ENCODE measurements at regions not wholly inside any gene's neighbourhood (a gene's known extent, or its start where the extent isn't known, plus 50 kb on each side); places are given as distances from the start of the nearest gene placed in this dataset.

DNA sequence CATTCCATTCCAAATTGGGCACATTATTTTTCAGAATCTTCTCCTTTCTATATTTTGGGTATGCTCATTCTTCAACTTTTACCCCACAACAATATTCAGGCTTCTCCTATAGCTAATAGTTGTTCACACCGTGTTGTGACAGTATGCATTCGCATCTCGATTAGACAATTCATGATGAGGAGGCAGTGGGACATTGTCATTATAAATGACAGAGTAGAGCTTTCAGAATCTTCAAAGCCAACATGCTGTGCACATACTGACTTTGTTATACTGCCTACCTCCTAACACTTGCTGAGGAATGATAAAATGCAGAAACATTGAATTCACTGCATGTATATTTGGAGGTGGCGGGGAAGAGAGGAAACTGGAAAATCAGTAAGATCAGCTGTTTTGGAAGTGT, 714.2 kb downstream of the SUCLG1 start:
- Histone ChIP-seq H3K4me2 (ENCODE audit: low read depth, low read length, poor library complexity, severe bottlenecking) (no peak overlapping the region), H3K9me3 (ENCODE audit: insufficient read depth, low read depth, low read length) (no peaks in the 10 kb centered on the region; the same call in 1 of the 2 replicates), H3K4me1 (ENCODE audit: insufficient read depth, low read length, poor library complexity, severe bottlenecking) (no peaks in the 10 kb centered on the region), H3K27me3 (ENCODE audit: insufficient read depth, low read length, poor library complexity, severe bottlenecking) (no peaks in the 10 kb centered on the region), H3K4me3 (ENCODE audit: low read length, poor library complexity, severe bottlenecking) (no peak overlapping the region), H3K9me2 (replicated peaks; ENCODE audit: low read depth, low read length) (no peaks in the 10 kb centered on the region), H3K79me2 (ENCODE audit: insufficient read depth, low read length) (no peaks in the 10 kb centered on the region), H2AFZ (ENCODE audit: low read length) (no peak overlapping the region), H4K20me1 (ENCODE audit: insufficient read depth, low read length, poor library complexity, severe bottlenecking) (no peaks in the 10 kb centered on the region), H3K36me3 (ENCODE audit: insufficient read depth, low read length) (no peaks in the 10 kb centered on the region), H3F3A (ENCODE audit: low read depth) (no peaks in the 10 kb centered on the region), H3K9ac (ENCODE audit: low read depth, low read length, poor library complexity, severe bottlenecking) (no peak overlapping the region)
- no peak for TF ChIP-seq EZH2phosphoT487 (IDR thresholded peaks at IDR 0.05; ENCODE audit: borderline replicate concordance)
- TF ChIP-seq, protein P1, sequence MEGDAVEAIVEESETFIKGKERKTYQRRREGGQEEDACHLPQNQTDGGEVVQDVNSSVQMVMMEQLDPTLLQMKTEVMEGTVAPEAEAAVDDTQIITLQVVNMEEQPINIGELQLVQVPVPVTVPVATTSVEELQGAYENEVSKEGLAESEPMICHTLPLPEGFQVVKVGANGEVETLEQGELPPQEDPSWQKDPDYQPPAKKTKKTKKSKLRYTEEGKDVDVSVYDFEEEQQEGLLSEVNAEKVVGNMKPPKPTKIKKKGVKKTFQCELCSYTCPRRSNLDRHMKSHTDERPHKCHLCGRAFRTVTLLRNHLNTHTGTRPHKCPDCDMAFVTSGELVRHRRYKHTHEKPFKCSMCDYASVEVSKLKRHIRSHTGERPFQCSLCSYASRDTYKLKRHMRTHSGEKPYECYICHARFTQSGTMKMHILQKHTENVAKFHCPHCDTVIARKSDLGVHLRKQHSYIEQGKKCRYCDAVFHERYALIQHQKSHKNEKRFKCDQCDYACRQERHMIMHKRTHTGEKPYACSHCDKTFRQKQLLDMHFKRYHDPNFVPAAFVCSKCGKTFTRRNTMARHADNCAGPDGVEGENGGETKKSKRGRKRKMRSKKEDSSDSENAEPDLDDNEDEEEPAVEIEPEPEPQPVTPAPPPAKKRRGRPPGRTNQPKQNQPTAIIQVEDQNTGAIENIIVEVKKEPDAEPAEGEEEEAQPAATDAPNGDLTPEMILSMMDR (conservative IDR thresholded peaks at IDR 0.05; ENCODE audit: low read length), result no peak

DNA sequence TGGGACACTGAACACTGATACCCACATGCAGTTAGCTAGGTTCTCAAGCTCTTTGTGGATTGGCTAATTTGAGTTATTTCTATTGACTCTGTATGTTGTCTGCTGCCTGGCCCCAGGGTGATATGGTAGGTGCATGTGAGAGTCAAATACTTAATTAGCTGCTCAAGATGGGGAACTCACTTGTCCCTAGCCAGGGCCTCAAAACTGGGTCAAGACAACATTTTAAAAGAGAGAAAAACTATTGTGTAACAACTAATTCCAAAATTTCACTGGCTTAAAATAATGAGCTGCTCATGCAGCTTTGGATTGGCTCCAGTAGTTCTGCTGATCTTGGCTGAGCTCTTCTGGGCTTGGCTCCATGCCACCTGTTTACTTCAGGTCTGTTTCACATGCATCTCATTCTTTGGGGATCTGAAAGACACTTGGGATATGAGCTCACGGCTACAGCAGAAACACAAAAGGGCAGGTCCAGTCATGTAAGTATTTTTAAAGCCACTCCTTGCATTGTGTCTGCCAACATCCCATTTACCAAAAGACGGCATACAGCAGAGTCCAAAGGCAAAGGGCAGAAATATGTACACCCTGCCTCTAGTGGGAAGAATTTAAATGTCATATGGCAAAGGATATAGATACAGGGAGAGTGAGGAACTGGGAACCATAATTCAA, 716.8 kb downstream of the SUCLG1 start:
- Histone ChIP-seq H4K20me1 (ENCODE audit: insufficient read depth, low read length, poor library complexity, severe bottlenecking) (no peaks in the 10 kb centered on the region), H3K4me2 (ENCODE audit: low read depth, low read length, poor library complexity, severe bottlenecking) (no peak overlapping the region), H3F3A (ENCODE audit: low read depth) (no peaks in the 10 kb centered on the region), H2AFZ (ENCODE audit: low read length) (no peak overlapping the region), H3K4me1 (ENCODE audit: insufficient read depth, low read length, poor library complexity, severe bottlenecking) (no peaks in the 10 kb centered on the region), H3K36me3 (ENCODE audit: insufficient read depth, low read length) (no peaks in the 10 kb centered on the region), H3K9me3 (ENCODE audit: insufficient read depth, low read depth, low read length) (no peaks in the 10 kb centered on the region; the same call in 1 of the 2 replicates), H3K4me3 (ENCODE audit: low read length, poor library complexity, severe bottlenecking) (no peak overlapping the region), H3K79me2 (ENCODE audit: insufficient read depth, low read length) (no peaks in the 10 kb centered on the region), H3K27me3 (ENCODE audit: insufficient read depth, low read length, poor library complexity, severe bottlenecking) (no peaks in the 10 kb centered on the region), H3K9ac (ENCODE audit: low read depth, low read length, poor library complexity, severe bottlenecking) (no peak overlapping the region), H3K9me2 (replicated peaks; ENCODE audit: low read depth, low read length) (no peaks in the 10 kb centered on the region)
- TF ChIP-seq, protein P1 (conservative IDR thresholded peaks at IDR 0.05; ENCODE audit: low read length), result no peak
- no peak for TF ChIP-seq EZH2phosphoT487 (IDR thresholded peaks at IDR 0.05; ENCODE audit: borderline replicate concordance)

DNA sequence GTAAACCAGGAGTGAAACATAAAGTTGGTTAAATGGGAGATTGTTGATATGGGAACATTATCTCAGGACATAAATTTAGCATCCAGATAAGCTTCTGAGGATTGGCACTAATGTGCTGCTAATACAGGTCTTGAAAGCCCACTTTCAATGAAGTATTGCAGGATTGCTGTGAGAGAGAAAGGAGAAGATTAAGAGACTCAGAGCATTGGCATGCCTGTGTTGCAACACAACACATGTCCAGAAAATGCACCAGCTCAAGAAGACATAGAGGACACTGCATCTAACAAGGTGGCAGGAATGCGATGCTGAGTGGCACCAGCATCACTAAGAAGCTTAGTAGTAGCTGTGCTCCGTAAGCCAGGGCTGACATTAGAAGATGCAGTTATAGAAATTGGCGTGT, 728.9 kb downstream of the SUCLG1 start:
- Histone ChIP-seq H3K4me2 (ENCODE audit: low read depth, low read length, poor library complexity, severe bottlenecking) (no peak overlapping the region), H3K4me3 (ENCODE audit: low read length, poor library complexity, severe bottlenecking) (no peak overlapping the region), H3K9me3 (ENCODE audit: insufficient read depth, low read depth, low read length) (no peaks in the 10 kb centered on the region), H3K9me2 (replicated peaks; ENCODE audit: low read depth, low read length) (no peaks in the 10 kb centered on the region), H3F3A (ENCODE audit: low read depth) (no peaks in the 10 kb centered on the region), H4K20me1 (ENCODE audit: insufficient read depth, low read length, poor library complexity, severe bottlenecking) (no peaks in the 10 kb centered on the region), H2AFZ (ENCODE audit: low read length) (no peak overlapping the region), H3K36me3 (ENCODE audit: insufficient read depth, low read length) (no peaks in the 10 kb centered on the region), H3K9ac (ENCODE audit: low read depth, low read length, poor library complexity, severe bottlenecking) (no peak overlapping the region), H3K27me3 (ENCODE audit: insufficient read depth, low read length, poor library complexity, severe bottlenecking) (no peaks in the 10 kb centered on the region), H3K4me1 (ENCODE audit: insufficient read depth, low read length, poor library complexity, severe bottlenecking) (no peaks in the 10 kb centered on the region), H3K79me2 (ENCODE audit: insufficient read depth, low read length) (no peaks in the 10 kb centered on the region)
- TF ChIP-seq, protein P1 (conservative IDR thresholded peaks at IDR 0.05; ENCODE audit: low read length), result no peak
- TF ChIP-seq EZH2phosphoT487 (IDR thresholded peaks at IDR 0.05; ENCODE audit: borderline replicate concordance), result no peak

All from Loucy (cell line).